NCI-H345 treated with DMSO at 0.1 percent for 48 hours (cell line): ENCODE measurements at regions not wholly inside any gene's neighbourhood (a gene's known extent, or its start where the extent isn't known, plus 50 kb on each side); places are given as distances from the start of the nearest gene placed in this dataset.

Source experiments
- DNase-seq: peaks from one replicate; lab custom pipeline; 2025; ENCODE audit not compliant: unreplicated experiment; lab: John Stamatoyannopoulos, UW

DNA sequence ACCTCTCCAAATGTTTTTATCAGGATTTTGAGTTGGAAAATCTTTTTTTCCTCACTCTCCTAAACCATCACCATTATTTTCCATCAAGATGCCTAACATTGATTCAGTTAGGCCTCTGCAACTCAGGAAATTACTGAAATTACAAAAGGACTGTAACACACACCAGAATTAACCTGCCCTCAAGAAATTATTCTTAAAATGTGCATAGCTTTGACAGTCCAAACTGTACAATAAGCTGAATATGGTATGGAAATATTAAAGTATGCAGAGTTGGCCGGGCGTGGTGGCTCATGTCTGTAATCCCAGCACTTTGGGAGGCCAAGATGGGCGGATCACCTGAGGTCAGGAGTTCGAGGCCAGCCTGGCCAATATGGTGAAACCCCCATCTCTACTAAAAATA, 50.2 kb upstream of the PHLPP1 start:
- no peak for DNase-seq
